Endothelial cell of umbilical vein (primary cell): ENCODE measurements at regions not wholly inside any gene's neighbourhood (a gene's known extent, or its start where the extent isn't known, plus 50 kb on each side); places are given as distances from the start of the nearest gene placed in this dataset.

Experiments
- EZH2 ChIP-seq: IDR thresholded peaks from 2 replicates; pipeline ENCODE4 v1.6.1; 2012; ENCODE audit warnings: borderline replicate concordance, low read depth, mild to moderate bottlenecking, moderate library complexity, low read length, inconsistent platforms; ENCODE audit not compliant: severe bottlenecking
- POLR2A ChIP-seq: IDR thresholded peaks from 2 replicates; pipeline ENCODE4 v1.6.1; 2012; ENCODE audit warnings: low read depth, mild to moderate bottlenecking, control low read depth, low read length
- POLR2AphosphoS5 ChIP-seq: IDR thresholded peaks from 2 replicates; pipeline ENCODE4 v1.6.1; 2012; ENCODE audit warnings: low read depth, mild to moderate bottlenecking, control low read depth, low read length, moderate library complexity; ENCODE audit not compliant: insufficient read depth
- TF ChIP-seq, protein P1 (sequence below), 2 donors: IDR thresholded peaks; 1 replicate in 1 of 2; 2 replicates in 1 of 2; pipeline ENCODE4 v1.5.1; 2011; ENCODE audit warnings: low read length in 2 of 2, mild to moderate bottlenecking in 2 of 2, moderate library complexity in 2 of 2, control low read depth in 1 of 2, inconsistent platforms in 1 of 2, low read depth in 1 of 2; ENCODE audit not compliant: insufficient read depth in 1 of 2; ENCODE audit errors: extremely low read depth in 1 of 2
- TF ChIP-seq, protein P2 (sequence below): IDR thresholded peaks from 2 replicates; pipeline ENCODE4 v1.6.1; 2011; ENCODE audit not compliant: insufficient read depth, insufficient read length

DNA sequence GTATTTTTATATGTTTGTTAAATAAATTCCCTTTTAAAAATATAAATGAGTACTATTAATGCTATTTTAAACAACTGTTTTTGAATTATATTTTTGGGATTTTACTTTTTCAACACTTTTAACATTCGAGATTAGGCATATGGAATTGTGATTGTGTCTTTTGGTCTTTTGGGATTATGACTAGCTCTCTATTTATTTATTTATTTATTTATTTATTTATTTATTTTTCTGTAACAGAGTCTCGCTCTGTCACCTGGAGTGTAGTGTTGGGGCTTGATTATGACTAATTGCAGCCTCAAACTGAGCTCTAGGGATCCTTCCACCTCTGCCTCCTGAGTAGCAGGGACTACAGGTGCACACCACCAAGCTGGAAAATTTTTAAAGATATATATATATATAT, 1101.6 kb downstream of the FAM133A start:
- TF ChIP-seq POLR2A (no peak), EZH2 (no peak), POLR2AphosphoS5 (no peak)
- TF ChIP-seq, protein P1, sequence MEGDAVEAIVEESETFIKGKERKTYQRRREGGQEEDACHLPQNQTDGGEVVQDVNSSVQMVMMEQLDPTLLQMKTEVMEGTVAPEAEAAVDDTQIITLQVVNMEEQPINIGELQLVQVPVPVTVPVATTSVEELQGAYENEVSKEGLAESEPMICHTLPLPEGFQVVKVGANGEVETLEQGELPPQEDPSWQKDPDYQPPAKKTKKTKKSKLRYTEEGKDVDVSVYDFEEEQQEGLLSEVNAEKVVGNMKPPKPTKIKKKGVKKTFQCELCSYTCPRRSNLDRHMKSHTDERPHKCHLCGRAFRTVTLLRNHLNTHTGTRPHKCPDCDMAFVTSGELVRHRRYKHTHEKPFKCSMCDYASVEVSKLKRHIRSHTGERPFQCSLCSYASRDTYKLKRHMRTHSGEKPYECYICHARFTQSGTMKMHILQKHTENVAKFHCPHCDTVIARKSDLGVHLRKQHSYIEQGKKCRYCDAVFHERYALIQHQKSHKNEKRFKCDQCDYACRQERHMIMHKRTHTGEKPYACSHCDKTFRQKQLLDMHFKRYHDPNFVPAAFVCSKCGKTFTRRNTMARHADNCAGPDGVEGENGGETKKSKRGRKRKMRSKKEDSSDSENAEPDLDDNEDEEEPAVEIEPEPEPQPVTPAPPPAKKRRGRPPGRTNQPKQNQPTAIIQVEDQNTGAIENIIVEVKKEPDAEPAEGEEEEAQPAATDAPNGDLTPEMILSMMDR (IDR thresholded peaks at IDR 0.05; ENCODE audit: extremely low read depth in 1 of 2, insufficient read depth in 1 of 2, low read depth in 1 of 2, low read length in 2 of 2): no peak
- TF ChIP-seq, protein P2, sequence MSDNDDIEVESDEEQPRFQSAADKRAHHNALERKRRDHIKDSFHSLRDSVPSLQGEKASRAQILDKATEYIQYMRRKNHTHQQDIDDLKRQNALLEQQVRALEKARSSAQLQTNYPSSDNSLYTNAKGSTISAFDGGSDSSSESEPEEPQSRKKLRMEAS: no peak
